ENCODE measurements at regions not wholly inside any gene's neighbourhood (a gene's known extent, or its start where the extent isn't known, plus 50 kb on each side); places are given as distances from the start of the nearest gene placed in this dataset.

DNA sequence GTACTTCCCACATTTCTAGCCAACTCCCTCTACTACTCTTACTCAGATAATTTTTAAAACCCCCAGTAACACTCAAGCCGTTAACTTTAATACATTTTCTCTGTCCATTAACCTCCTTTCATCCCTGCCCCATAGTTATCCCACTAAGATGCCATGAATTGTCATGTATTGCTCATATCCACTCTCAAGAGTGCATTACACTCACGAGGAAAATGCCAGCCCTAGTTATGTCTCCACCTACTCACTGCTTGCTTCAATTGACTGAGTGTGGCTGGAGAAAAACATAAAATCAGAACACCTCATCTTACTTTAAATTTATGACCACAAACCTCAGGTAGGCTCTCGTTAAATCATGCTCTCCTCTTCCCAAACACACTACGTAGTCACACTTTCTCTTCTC is 324.1 kb upstream of the NPSR1 start:
- Histone ChIP-seq H3K4me1 (ENCODE audit: control insufficient read depth in 1 of 2, insufficient read depth in 2 of 2, low read length in 2 of 2) (peaks cover 6 to 7% of the 10 kb centered on the region in 2 experiments; a peak in 3 of 4 replicates), H3K36me3 (ENCODE audit: control insufficient read depth in 1 of 2, insufficient read depth in 2 of 2, low read length in 2 of 2) (no peaks in the 10 kb centered on the region), H4K20me1 (ENCODE audit: insufficient read depth) (no peaks in the 10 kb centered on the region), H3K4me2 (ENCODE audit: low read length) (no peak overlapping the region), H3K9me3 (ENCODE audit: control insufficient read depth in 1 of 2, insufficient read depth in 1 of 2, low read depth in 1 of 2, low read length in 2 of 2) (no peaks in the 10 kb centered on the region), H3K27me3 (ENCODE audit: insufficient read depth, low read length) (no peaks in the 10 kb centered on the region), H3K9me2 (ENCODE audit: insufficient read depth) (no peaks in the 10 kb centered on the region), H3K4me3 (replicated peaks in 1 of 2; ENCODE audit: low read depth in 1 of 2, low read length in 2 of 2) (no peak overlapping the region), H2AFZ (ENCODE audit: low read depth, low read length, poor library complexity, severe bottlenecking) (no peak overlapping the region), H3K9ac (ENCODE audit: low read length) (no peak overlapping the region), H3K27ac (ENCODE audit: low read depth, low read length) (no peak overlapping the region), H3K79me2 (ENCODE audit: insufficient read depth, low read length) (no peaks in the 10 kb centered on the region)
- no peak for DNase-seq (ENCODE audit: low read depth, low spot score)
- TF ChIP-seq POLR2A (IDR thresholded peaks at IDR 0.05; ENCODE audit: borderline replicate concordance, extremely low read depth, insufficient read depth, insufficient read length) (no peak), EZH2phosphoT487 (IDR thresholded peaks at IDR 0.05; ENCODE audit: borderline replicate concordance) (no peak), YY1 (IDR thresholded peaks at IDR 0.05; ENCODE audit: extremely low read depth, insufficient replicate concordance, low read depth, low read length) (no peak), EZH2 (IDR thresholded peaks at IDR 0.05) (no peak), ELF1 (IDR thresholded peaks at IDR 0.05; ENCODE audit: borderline replicate concordance, low read depth) (no peak), TCF7L2 (IDR thresholded peaks at IDR 0.05; ENCODE audit: borderline replicate concordance, extremely low read depth, insufficient read depth, insufficient read length) (no peak), ZFX (IDR thresholded peaks at IDR 0.05) (no peak), FOSL1 (IDR thresholded peaks at IDR 0.05; ENCODE audit: low read depth) (no peak), JUND (IDR thresholded peaks at IDR 0.05) (no peak), POLR2AphosphoS5 (IDR thresholded peaks at IDR 0.05; ENCODE audit: low read depth, low read length) (no peak), MAX (IDR thresholded peaks at IDR 0.05) (no peak), SIN3A (IDR thresholded peaks at IDR 0.05; ENCODE audit: low read depth) (no peak), SP1 (IDR thresholded peaks at IDR 0.05; ENCODE audit: low read depth) (no peak), CEBPB (IDR thresholded peaks at IDR 0.05; ENCODE audit: low read depth) (no peak), REST (IDR thresholded peaks at IDR 0.05; ENCODE audit: low read depth) (no peak), CTCF (IDR thresholded peaks at IDR 0.05 in 2 of 3, conservative IDR thresholded peaks at IDR 0.05 in 1 of 3; ENCODE audit: borderline replicate concordance in 1 of 3, insufficient read depth in 1 of 3, low read depth in 2 of 3, low read length in 2 of 3) (no peak), ZNF274 (IDR thresholded peaks at IDR 0.05; ENCODE audit: low read depth, low read length) (no peak), ATF3 (IDR thresholded peaks at IDR 0.05) (no peak), CBX3 (IDR thresholded peaks at IDR 0.05; ENCODE audit: low read depth) (no peak)
- TF ChIP-seq, protein P1, sequence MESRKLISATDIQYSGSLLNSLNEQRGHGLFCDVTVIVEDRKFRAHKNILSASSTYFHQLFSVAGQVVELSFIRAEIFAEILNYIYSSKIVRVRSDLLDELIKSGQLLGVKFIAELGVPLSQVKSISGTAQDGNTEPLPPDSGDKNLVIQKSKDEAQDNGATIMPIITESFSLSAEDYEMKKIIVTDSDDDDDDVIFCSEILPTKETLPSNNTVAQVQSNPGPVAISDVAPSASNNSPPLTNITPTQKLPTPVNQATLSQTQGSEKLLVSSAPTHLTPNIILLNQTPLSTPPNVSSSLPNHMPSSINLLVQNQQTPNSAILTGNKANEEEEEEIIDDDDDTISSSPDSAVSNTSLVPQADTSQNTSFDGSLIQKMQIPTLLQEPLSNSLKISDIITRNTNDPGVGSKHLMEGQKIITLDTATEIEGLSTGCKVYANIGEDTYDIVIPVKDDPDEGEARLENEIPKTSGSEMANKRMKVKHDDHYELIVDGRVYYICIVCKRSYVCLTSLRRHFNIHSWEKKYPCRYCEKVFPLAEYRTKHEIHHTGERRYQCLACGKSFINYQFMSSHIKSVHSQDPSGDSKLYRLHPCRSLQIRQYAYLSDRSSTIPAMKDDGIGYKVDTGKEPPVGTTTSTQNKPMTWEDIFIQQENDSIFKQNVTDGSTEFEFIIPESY (IDR thresholded peaks at IDR 0.05; ENCODE audit: extremely low read depth, insufficient replicate concordance, low read length), result no peak
- CTCF ChIA-PET, result no interaction called here
- no TSS peak for BruUV-seq (replicated peaks)
- ATAC-seq, result no peak
- intact Hi-C loops (cut with micrococcal nuclease), result no loop called here
- POLR2A ChIA-PET, result no interaction called here
- RAD21 ChIA-PET (ENCODE audit: low non-redundant PET in 1 of 2, low total read pairs in 2 of 2, uncharacterized antibody in 2 of 2, unreplicated experiment in 2 of 2), result no interaction called here
